ENCODE measurements at regions not wholly inside any gene's neighbourhood (a gene's known extent, or its start where the extent isn't known, plus 50 kb on each side); places are given as distances from the start of the nearest gene placed in this dataset.

GRCh38 chr2:12269041-12269972, 447.4 kb upstream of the TRIB2 start:
- DNase-seq, result no peak

- DNase-seq, result no peak
Measured at GRCh38 chr2:12270876-12271588, 445.7 kb upstream of the TRIB2 start.

GRCh38 chr2:12271589-12271984, 445.1 kb upstream of the TRIB2 start:
- DNase-seq, result no peak

- DNase-seq, result no peak
Measured at GRCh38 chr2:12273111-12273510, 443.6 kb upstream of the TRIB2 start.

- no peak for DNase-seq
Measured at GRCh38 chr2:12274591-12274990, 442.1 kb upstream of the TRIB2 start.

- DNase-seq, result no peak
Measured at GRCh38 chr2:12277241-12278034, 439.3 kb upstream of the TRIB2 start.

- no peak for DNase-seq
Measured at GRCh38 chr2:12278217-12278750, 438.5 kb upstream of the TRIB2 start.

GRCh38 chr2:12282780-12283695, 433.7 kb upstream of the TRIB2 start:
- no peak for DNase-seq

GRCh38 chr2:12284037-12284436, 432.7 kb upstream of the TRIB2 start:
- no peak for DNase-seq

- no peak for DNase-seq
Measured at GRCh38 chr2:12284487-12284886, 432.2 kb upstream of the TRIB2 start.

GRCh38 chr2:12286347-12286746, 430.4 kb upstream of the TRIB2 start:
- no peak for DNase-seq

- no peak for DNase-seq
Measured at GRCh38 chr2:12287220-12287751, 429.4 kb upstream of the TRIB2 start.

GRCh38 chr2:12288048-12288447, 428.7 kb upstream of the TRIB2 start:
- DNase-seq, result no peak

GRCh38 chr2:12289120-12289802, 427.5 kb upstream of the TRIB2 start:
- DNase-seq, result no peak

GRCh38 chr2:12291303-12291702, 425.4 kb upstream of the TRIB2 start:
- DNase-seq, result no peak

GRCh38 chr2:12293874-12294273, 422.9 kb upstream of the TRIB2 start:
- DNase-seq, result no peak

- DNase-seq, result no peak
Measured at GRCh38 chr2:12295856-12296519, 420.7 kb upstream of the TRIB2 start.

GRCh38 chr2:12296915-12297314, 419.8 kb upstream of the TRIB2 start:
- no peak for DNase-seq

GRCh38 chr2:12298352-12298751, 418.4 kb upstream of the TRIB2 start:
- no peak for DNase-seq

GRCh38 chr2:12299431-12299830, 417.3 kb upstream of the TRIB2 start:
- no peak for DNase-seq

Measured in stimulated activated CD4-positive, alpha-beta T cell treated with anti-CD3 and anti-CD28 coated beads, Interleukin-12 subunit alpha, Interleukin-12 subunit beta, amount 100 ng/mL, for 4 hours (primary cell).